Ishikawa (cell line): ENCODE measurements at regions not wholly inside any gene's neighbourhood (a gene's known extent, or its start where the extent isn't known, plus 50 kb on each side); places are given as distances from the start of the nearest gene placed in this dataset.
A peak's percentile ranks its signal among the peaks of the same experiment; 100 is the strongest.

Experiments used
- CEBPB ChIP-seq: IDR thresholded peaks from 2 replicates; pipeline ENCODE4 v1.6.1; 2012
- CREB1 ChIP-seq: IDR thresholded peaks from 2 replicates; pipeline ENCODE4 v1.6.1; 2012; ENCODE audit warnings: low read depth
- EGR1 ChIP-seq: IDR thresholded peaks from 2 replicates; pipeline ENCODE4 v1.6.1; 2012
- EP300 ChIP-seq: IDR thresholded peaks from 2 replicates; pipeline ENCODE4 v1.6.1; 2012; ENCODE audit warnings: borderline replicate concordance
- MAX ChIP-seq: IDR thresholded peaks from 2 replicates; pipeline ENCODE4 v1.6.1; 2012
- NFIC ChIP-seq: IDR thresholded peaks from 2 replicates; pipeline ENCODE4 v1.6.1; 2012
- RAD21 ChIP-seq: IDR thresholded peaks from 2 replicates; pipeline ENCODE4 v1.6.1; 2012; ENCODE audit warnings: low read depth
- REST ChIP-seq: IDR thresholded peaks from 2 replicates; pipeline ENCODE4 v1.6.1; 2012; ENCODE audit warnings: low read depth, mild to moderate bottlenecking
- TAF1 ChIP-seq: IDR thresholded peaks from 2 replicates; pipeline ENCODE4 v1.6.1; 2012; ENCODE audit warnings: low read depth, mild to moderate bottlenecking
- TCF12 ChIP-seq: IDR thresholded peaks from 2 replicates; pipeline ENCODE4 v1.6.1; 2012; ENCODE audit warnings: low read depth
- TEAD4 ChIP-seq: IDR thresholded peaks from 2 replicates; pipeline ENCODE4 v1.6.1; 2012
- USF1 ChIP-seq: IDR thresholded peaks from 2 replicates; pipeline ENCODE4 v1.6.1; 2012

GRCh38 chr10:131453721-131454634 is 142.5 kb upstream of the TCERG1L start:
- TF ChIP-seq CEBPB: no peak
- no peak for TF ChIP-seq EP300
- TF ChIP-seq EGR1: no peak
- no peak for TF ChIP-seq USF1
- TF ChIP-seq RAD21: peak; percentile 61
- no peak for TF ChIP-seq TEAD4
- no peak for TF ChIP-seq TAF1
- no peak for TF ChIP-seq REST
- no peak for TF ChIP-seq MAX
- no peak for TF ChIP-seq CREB1
- TF ChIP-seq TCF12: no peak
- TF ChIP-seq NFIC: no peak
